Natural killer cell (primary cell): ENCODE measurements at regions not wholly inside any gene's neighbourhood (a gene's known extent, or its start where the extent isn't known, plus 50 kb on each side); places are given as distances from the start of the nearest gene placed in this dataset.

Experiments
- ATAC-seq, 3 donors: fragments of 150-1000 bp in 2 of 3; fragments of 200-7000 bp in 1 of 3; cut with Tn5 transposase; 1 replicate in 1 of 3; 2 replicates in 2 of 3; pipeline ENCODE4 v1.10.0; 2021; ENCODE audit warnings: mild to moderate bottlenecking in 2 of 3, moderate library complexity in 2 of 3
- DNase-seq, 2 donors: peaks; one replicate each; pipeline versions ENCODE4 v3.0.0 to v3.0.0-alpha.2; 2013 to 2021; ENCODE audit warnings: mixed read lengths in 1 of 2
- H3K27ac ChIP-seq: one replicate; pipeline ENCODE4 v1.5.1; 2013; ENCODE audit warnings: mild to moderate bottlenecking, low read length
- H3K27me3 ChIP-seq: one replicate; pipeline ENCODE4 v1.6.1; 2013; ENCODE audit warnings: low read length; ENCODE audit not compliant: control insufficient read depth, insufficient read depth
- H3K36me3 ChIP-seq: one replicate; pipeline ENCODE4 v1.6.1; 2013; ENCODE audit warnings: low read length; ENCODE audit not compliant: control insufficient read depth, insufficient read depth
- H3K4me1 ChIP-seq: one replicate; pipeline ENCODE4 v1.6.1; 2013; ENCODE audit warnings: low read length; ENCODE audit not compliant: control insufficient read depth, insufficient read depth
- H3K4me3 ChIP-seq: one replicate; pipeline ENCODE4 v1.5.1; 2013; ENCODE audit warnings: low read length
- H3K9me3 ChIP-seq: one replicate; pipeline ENCODE4 v1.6.1; 2013; ENCODE audit warnings: low read length; ENCODE audit not compliant: control insufficient read depth, insufficient read depth
- H3K27ac Mint-ChIP-seq, 2 donors: one replicate each; pipeline ENCODE4 v1.8.0; 2022; ENCODE audit warnings: mild to moderate bottlenecking in 2 of 2, mixed read lengths in 2 of 2, moderate library complexity in 1 of 2
- H3K27me3 Mint-ChIP-seq, 2 donors: one replicate each; pipeline ENCODE4 v1.8.0; 2022; ENCODE audit warnings: low read depth in 2 of 2, mixed read lengths in 2 of 2
- H3K36me3 Mint-ChIP-seq: one replicate; pipeline ENCODE4 v1.8.0; 2022; ENCODE audit warnings: mixed read lengths
- H3K4me1 Mint-ChIP-seq, 2 donors: one replicate each; pipeline ENCODE4 v1.8.0; 2022; ENCODE audit warnings: mixed read lengths in 2 of 2
- H3K4me3 Mint-ChIP-seq: one replicate; pipeline ENCODE4 v1.8.0; 2022; ENCODE audit warnings: mild to moderate bottlenecking, moderate library complexity, mixed read lengths
- H3K9me3 Mint-ChIP-seq, 2 donors: one replicate each; pipeline ENCODE4 v1.8.0; 2022; ENCODE audit warnings: mixed read lengths in 2 of 2
- WGBS: methylation state at CpG from one replicate; pipeline ENCODE4 v1.1.7; 2013; ENCODE audit warnings: missing lambda C conversion rate; ENCODE audit not compliant: insufficient coverage; 5-methylcytosine and 5-hydroxymethylcytosine counted together
- intact Hi-C: fragments of 100-400 bp; cut with micrococcal nuclease; formaldehyde crosslinking; loops from one replicate; pipeline ENCODE4 v1.14.2; 2022
- TF ChIP-seq, protein P1 (sequence below): fragments of 200-600 bp; IDR thresholded peaks from one replicate; pipeline ENCODE4 v1.8.0; 2022; ENCODE audit warnings: antibody characterized with exemption

DNA sequence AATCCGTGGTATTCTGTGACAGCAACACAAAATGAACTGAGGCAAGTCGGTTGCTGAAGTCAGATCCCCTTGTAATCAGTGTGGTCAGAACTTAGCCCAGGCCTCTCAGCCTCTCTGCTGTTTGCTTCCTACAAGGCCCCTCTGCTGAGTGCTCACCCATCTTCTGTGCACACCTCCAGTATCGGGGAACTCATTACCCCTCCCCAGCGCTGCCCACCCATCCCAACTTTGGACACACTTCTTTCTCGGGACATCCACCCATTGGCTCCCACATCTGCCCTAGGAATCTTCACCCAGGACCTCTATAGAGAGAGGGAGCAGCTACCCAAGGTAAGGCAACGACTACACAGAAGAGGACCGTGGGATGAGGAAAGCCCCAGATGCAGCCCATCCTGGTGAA lies 217.5 kb downstream of the MATN1 start:
- WGBS, result 78% methylated on average over 7 of the region's 7 CpGs
- H3K27ac Mint-ChIP-seq, result no peak overlapping the region

DNA sequence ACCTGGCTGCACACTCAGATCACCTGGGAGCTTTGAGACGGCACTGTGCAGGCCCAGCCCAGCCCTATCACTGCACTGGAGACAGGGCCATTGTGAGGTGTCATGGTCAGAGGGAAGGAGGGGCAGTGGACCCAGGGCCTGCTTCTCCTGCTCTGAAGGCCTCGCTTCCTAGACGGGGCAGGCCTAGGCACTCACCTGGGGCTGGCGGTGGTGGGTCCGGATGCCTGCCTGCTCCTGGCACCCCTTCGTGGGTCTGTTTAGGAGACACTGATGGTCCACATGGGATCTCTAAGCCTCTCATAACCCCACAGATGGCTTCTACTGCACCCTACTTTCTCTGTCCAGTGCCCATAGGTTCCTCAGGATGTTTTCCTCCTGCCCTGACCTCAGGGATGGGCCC lies 230.9 kb downstream of the MATN1 start:
- H3K36me3 Mint-ChIP-seq, result no peaks in the 10 kb centered on the region
- intact Hi-C loops, result no loop called here
- H3K27ac Mint-ChIP-seq, result no peak overlapping the region
- Histone ChIP-seq H3K4me3 (no peak overlapping the region), H3K4me1 (no peaks in the 10 kb centered on the region), H3K27ac (no peak overlapping the region), H3K27me3 (no peaks in the 10 kb centered on the region), H3K9me3 (no peaks in the 10 kb centered on the region), H3K36me3 (no peaks in the 10 kb centered on the region)
- no peaks in the 10 kb centered on the region for H3K9me3 Mint-ChIP-seq
- DNase-seq (no peak), ATAC-seq (no peak)
- H3K4me1 Mint-ChIP-seq, result no peaks in the 10 kb centered on the region
- peaks cover 5 to 14% of the 10 kb centered on the region in 2 donors for H3K27me3 Mint-ChIP-seq
- TF ChIP-seq, protein P1, sequence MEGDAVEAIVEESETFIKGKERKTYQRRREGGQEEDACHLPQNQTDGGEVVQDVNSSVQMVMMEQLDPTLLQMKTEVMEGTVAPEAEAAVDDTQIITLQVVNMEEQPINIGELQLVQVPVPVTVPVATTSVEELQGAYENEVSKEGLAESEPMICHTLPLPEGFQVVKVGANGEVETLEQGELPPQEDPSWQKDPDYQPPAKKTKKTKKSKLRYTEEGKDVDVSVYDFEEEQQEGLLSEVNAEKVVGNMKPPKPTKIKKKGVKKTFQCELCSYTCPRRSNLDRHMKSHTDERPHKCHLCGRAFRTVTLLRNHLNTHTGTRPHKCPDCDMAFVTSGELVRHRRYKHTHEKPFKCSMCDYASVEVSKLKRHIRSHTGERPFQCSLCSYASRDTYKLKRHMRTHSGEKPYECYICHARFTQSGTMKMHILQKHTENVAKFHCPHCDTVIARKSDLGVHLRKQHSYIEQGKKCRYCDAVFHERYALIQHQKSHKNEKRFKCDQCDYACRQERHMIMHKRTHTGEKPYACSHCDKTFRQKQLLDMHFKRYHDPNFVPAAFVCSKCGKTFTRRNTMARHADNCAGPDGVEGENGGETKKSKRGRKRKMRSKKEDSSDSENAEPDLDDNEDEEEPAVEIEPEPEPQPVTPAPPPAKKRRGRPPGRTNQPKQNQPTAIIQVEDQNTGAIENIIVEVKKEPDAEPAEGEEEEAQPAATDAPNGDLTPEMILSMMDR, result no peak
- 75% methylated on average over 6 of the region's 6 CpGs for WGBS
- H3K4me3 Mint-ChIP-seq, result no peak overlapping the region

More for the DNA sequence above, 217.5 kb downstream of the MATN1 start:
- Mint-ChIP-seq H3K9me3 (peaks cover 0 to 2% of the 10 kb centered on the region in 2 donors), H3K36me3 (no peaks in the 10 kb centered on the region), H3K4me3 (no peak overlapping the region), H3K27me3 (peaks cover 7 to 16% of the 10 kb centered on the region in 2 donors), H3K4me1 (no peaks in the 10 kb centered on the region)
- no peak for ATAC-seq
- TF ChIP-seq, protein P1, result no peak
- intact Hi-C loops, result no loop called here
- H3K9me3 ChIP-seq, result no peaks in the 10 kb centered on the region
- H3K4me1 ChIP-seq, result no peaks in the 10 kb centered on the region
- no peak overlapping the region for H3K4me3 ChIP-seq
- H3K27me3 ChIP-seq, result no peaks in the 10 kb centered on the region
- DNase-seq, result no peak
- H3K36me3 ChIP-seq, result no peaks in the 10 kb centered on the region
- H3K27ac ChIP-seq, result no peak overlapping the region

DNA sequence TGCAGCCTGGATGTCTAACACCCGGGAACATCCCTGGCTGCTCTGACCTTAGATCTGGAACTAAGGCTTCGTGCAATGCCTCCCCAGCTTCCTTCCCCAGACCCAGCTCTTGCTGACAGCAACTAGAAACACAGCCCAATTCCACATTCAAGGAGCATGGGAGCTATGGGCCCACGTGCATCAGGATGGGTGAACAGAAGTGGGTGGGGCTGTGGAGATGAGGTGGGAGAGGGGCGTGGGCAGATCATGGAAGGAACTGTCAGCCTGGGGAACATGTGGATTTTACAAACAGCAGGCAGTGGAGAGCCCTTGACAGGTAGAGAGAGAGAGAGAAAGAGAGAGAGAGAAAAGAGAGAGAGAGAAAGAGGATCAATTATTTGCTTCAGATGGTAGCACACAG lies 231.6 kb downstream of the MATN1 start:
- Mint-ChIP-seq H3K27me3 (peaks cover 5 to 14% of the 10 kb centered on the region in 2 donors), H3K27ac (no peak overlapping the region), H3K4me3 (no peak overlapping the region), H3K36me3 (no peaks in the 10 kb centered on the region), H3K4me1 (no peaks in the 10 kb centered on the region), H3K9me3 (no peaks in the 10 kb centered on the region)
- WGBS, result 76% methylated on average over 4 of the region's 4 CpGs
- Histone ChIP-seq H3K9me3 (no peaks in the 10 kb centered on the region), H3K4me1 (no peaks in the 10 kb centered on the region), H3K27me3 (no peaks in the 10 kb centered on the region), H3K4me3 (no peak overlapping the region), H3K27ac (no peak overlapping the region), H3K36me3 (no peaks in the 10 kb centered on the region)
- intact Hi-C loops, result no loop called here
- TF ChIP-seq, protein P1, result no peak
- no peak for DNase-seq
- no peak for ATAC-seq

DNA sequence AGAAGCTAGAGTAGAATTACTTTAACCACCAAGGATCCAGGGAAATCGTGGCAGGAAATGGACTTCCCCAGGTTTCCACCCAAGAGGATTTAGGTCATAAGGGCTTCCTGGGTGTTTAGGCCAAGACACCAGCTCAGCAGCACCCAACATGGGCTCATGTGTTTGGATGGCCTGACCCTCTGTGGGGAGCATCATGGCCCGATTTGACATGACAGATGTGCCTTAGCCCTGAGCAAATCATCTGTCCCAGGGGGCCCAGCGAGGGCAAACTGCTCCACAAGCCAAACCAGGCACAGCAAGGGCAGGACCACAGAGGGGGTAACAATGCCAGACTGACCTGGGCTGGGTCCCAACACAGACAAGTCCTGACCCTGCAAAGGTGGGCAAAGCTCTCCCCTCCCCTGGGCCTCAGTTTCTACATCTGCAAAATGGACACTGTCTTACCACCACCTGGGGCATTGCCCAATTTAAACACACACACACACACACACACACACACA lies 232.8 kb downstream of the MATN1 start:
- Histone ChIP-seq H3K36me3 (no peaks in the 10 kb centered on the region), H3K4me3 (no peak overlapping the region), H3K4me1 (no peaks in the 10 kb centered on the region), H3K27me3 (no peaks in the 10 kb centered on the region), H3K9me3 (no peaks in the 10 kb centered on the region), H3K27ac (no peak overlapping the region)
- DNase-seq, result no peak
- ATAC-seq, result no peak
- Mint-ChIP-seq H3K9me3 (no peaks in the 10 kb centered on the region), H3K4me3 (no peak overlapping the region), H3K27me3 (peaks cover 5% of the 10 kb centered on the region in 2 donors), H3K27ac (no peak overlapping the region), H3K4me1 (no peaks in the 10 kb centered on the region), H3K36me3 (no peaks in the 10 kb centered on the region)
- 66% methylated on average over 3 of the region's 3 CpGs for WGBS
- intact Hi-C loops, result no loop called here
- TF ChIP-seq, protein P1, result no peak
